IMR-90 (cell line): ENCODE measurements at regions not wholly inside any gene's neighbourhood (a gene's known extent, or its start where the extent isn't known, plus 50 kb on each side); places are given as distances from the start of the nearest gene placed in this dataset.

ENCODE experiments used
- ATAC-seq: fragments of 200-7000 bp; cut with Tn5 transposase; 2 replicates; pipeline ENCODE4 v1.9.1; 2020; ENCODE audit warnings: low read depth, mild to moderate bottlenecking, moderate library complexity
- BruUV-seq: library from RNA; stranded (reverse); fragments of 400-500 nt; replicated peaks from 2 replicates; lab custom pipeline; 2021; lab: Mats Ljungman, UMichigan
- CTCF ChIA-PET: fragments of 300-600 bp; formaldehyde crosslinking; extraction: SDS; loops from one replicate; lab custom pipeline; 2021; ENCODE audit warnings: antibody characterized with exemption; lab: Yijun Ruan, JAX
- POLR2A ChIA-PET: fragments of 300-600 bp; sonication (Branson Sonifier 250); formaldehyde crosslinking; loops from one replicate; lab custom pipeline; 2022; ENCODE audit warnings: antibody characterized with exemption; ENCODE audit not compliant: unreplicated experiment; lab: Charles Lee
- DNase-seq: peaks from one replicate; pipeline ENCODE4 v3.0.0; 2013
- H2AFZ ChIP-seq: replicated peaks from 2 replicates; pipeline ENCODE3; 2013; ENCODE audit warnings: low read length, mild to moderate bottlenecking; ENCODE audit not compliant: poor library complexity
- H2AK5ac ChIP-seq: 2 replicates; pipeline ENCODE4 v1.6.1; 2013; ENCODE audit warnings: low read depth, low read length, inconsistent platforms
- H2AK9ac ChIP-seq: replicated peaks from 2 replicates; pipeline ENCODE3; 2013; ENCODE audit warnings: mild to moderate bottlenecking, low read depth, low read length, moderate library complexity; ENCODE audit not compliant: poor library complexity
- H2BK120ac ChIP-seq: 2 replicates; pipeline ENCODE4 v1.6.1; 2013; ENCODE audit warnings: low read depth, low read length, inconsistent platforms
- H2BK15ac ChIP-seq: 3 replicates; pipeline ENCODE4 v1.6.1; 2013; ENCODE audit warnings: low read depth, low read length, inconsistent platforms
- H2BK20ac ChIP-seq: 2 replicates; pipeline ENCODE4 v1.6.1; 2013; ENCODE audit warnings: low read depth, mild to moderate bottlenecking, inconsistent platforms, low read length, moderate library complexity
- H2BK5ac ChIP-seq: 2 replicates; pipeline ENCODE4 v1.6.1; 2013; ENCODE audit warnings: mild to moderate bottlenecking, low read depth, low read length, inconsistent platforms; ENCODE audit not compliant: poor library complexity, severe bottlenecking
- H3K14ac ChIP-seq: replicated peaks from 2 replicates; pipeline ENCODE4 v1.6.1; 2013; ENCODE audit warnings: low read depth, low read length, inconsistent platforms
- H3K18ac ChIP-seq: 2 replicates; pipeline ENCODE4 v1.6.1; 2013; ENCODE audit warnings: low read depth, low read length, control low read depth
- H3K23ac ChIP-seq: 2 replicates; pipeline ENCODE4 v1.6.1; 2013; ENCODE audit warnings: low read depth, low read length, inconsistent platforms
- H3K27ac ChIP-seq: 2 replicates; pipeline ENCODE4 v1.5.1; 2013; ENCODE audit warnings: mild to moderate bottlenecking, control low read depth, low read length; ENCODE audit not compliant: insufficient read depth
- H3K27me3 ChIP-seq: 2 replicates; pipeline ENCODE4 v1.6.1; 2013; ENCODE audit warnings: low read length; ENCODE audit not compliant: control insufficient read depth, insufficient read depth
- H3K36me3 ChIP-seq: 2 replicates; pipeline ENCODE4 v1.6.1; 2013; ENCODE audit warnings: low read length, mixed read lengths; ENCODE audit not compliant: control insufficient read depth, insufficient read depth
- H3K4ac ChIP-seq: 2 replicates; pipeline ENCODE4 v1.6.1; 2013; ENCODE audit warnings: low read depth, low read length, inconsistent platforms
- H3K4me1 ChIP-seq: 2 replicates; pipeline ENCODE4 v1.6.1; 2013; ENCODE audit warnings: low read length, mixed read lengths; ENCODE audit not compliant: control insufficient read depth, insufficient read depth
- H3K4me2 ChIP-seq: 2 replicates; pipeline ENCODE4 v1.6.1; 2013; ENCODE audit warnings: low read depth, mild to moderate bottlenecking, control low read depth, low read length, moderate library complexity
- H3K4me3 ChIP-seq: 2 replicates; pipeline ENCODE4 v1.5.1; 2013; ENCODE audit warnings: low read depth, mild to moderate bottlenecking, control low read depth, low read length, moderate library complexity; ENCODE audit not compliant: insufficient read depth
- H3K56ac ChIP-seq: 2 replicates; pipeline ENCODE4 v1.6.1; 2013; ENCODE audit warnings: low read length, inconsistent platforms; ENCODE audit not compliant: insufficient read depth; ENCODE audit errors: extremely low read depth
- H3K79me1 ChIP-seq, 2 experiments: 2 replicates each; pipeline ENCODE4 v1.6.1; 2013; ENCODE audit warnings: low read length in 2 of 2, inconsistent platforms in 1 of 2, low read depth in 1 of 2
- H3K9ac ChIP-seq: 2 replicates; pipeline ENCODE4 v1.6.1; 2013; ENCODE audit warnings: low read depth, low read length, control low read depth
- H3K9me1 ChIP-seq: 2 replicates; pipeline ENCODE4 v1.6.1; 2013; ENCODE audit warnings: low read length, inconsistent platforms; ENCODE audit not compliant: insufficient read depth
- H3K9me3 ChIP-seq: 2 replicates; pipeline ENCODE4 v1.6.1; 2013; ENCODE audit warnings: low read length; ENCODE audit not compliant: control insufficient read depth, insufficient read depth
- H4K20me1 ChIP-seq: 2 replicates; pipeline ENCODE4 v1.6.1; 2013; ENCODE audit warnings: low read length, inconsistent platforms; ENCODE audit not compliant: insufficient read depth
- H4K5ac ChIP-seq: 2 replicates; pipeline ENCODE4 v1.6.1; 2013; ENCODE audit warnings: mild to moderate bottlenecking, low read depth, low read length, control low read depth
- H4K8ac ChIP-seq, 2 experiments: 2 replicates each; pipeline ENCODE4 v1.6.1; 2013; ENCODE audit warnings: low read depth in 2 of 2, low read length in 2 of 2, control low read depth in 1 of 2, inconsistent platforms in 1 of 2
- H4K91ac ChIP-seq: 2 replicates; pipeline ENCODE4 v1.6.1; 2013; ENCODE audit warnings: low read depth, low read length, inconsistent platforms; ENCODE audit not compliant: insufficient read depth
- MAFK ChIP-seq: IDR thresholded peaks from 2 replicates; pipeline ENCODE4 v1.6.1; 2012; ENCODE audit warnings: low read depth, low read length, improper control_type of control experiment
- dilution Hi-C: fragments of 300-500 bp; cut with HindIII; formaldehyde crosslinking; loops from one replicate; pipeline ENCODE4 v1.14.3; 2018; ENCODE audit warnings: low sequenced_read_pairs; ENCODE audit not compliant: unreplicated experiment
- in situ Hi-C: fragments of 300-500 bp; cut with MboI; formaldehyde crosslinking; loops from 3 replicates; pipeline ENCODE4 v1.14.3; 2019; ENCODE audit warnings: low sequenced_read_pairs, inconsistent platforms, mixed read lengths
- intact Hi-C: fragments of 100-400 bp; cut with micrococcal nuclease; formaldehyde crosslinking; loops from 2 replicates; pipeline ENCODE4 v1.10.0; 2022

DNA sequence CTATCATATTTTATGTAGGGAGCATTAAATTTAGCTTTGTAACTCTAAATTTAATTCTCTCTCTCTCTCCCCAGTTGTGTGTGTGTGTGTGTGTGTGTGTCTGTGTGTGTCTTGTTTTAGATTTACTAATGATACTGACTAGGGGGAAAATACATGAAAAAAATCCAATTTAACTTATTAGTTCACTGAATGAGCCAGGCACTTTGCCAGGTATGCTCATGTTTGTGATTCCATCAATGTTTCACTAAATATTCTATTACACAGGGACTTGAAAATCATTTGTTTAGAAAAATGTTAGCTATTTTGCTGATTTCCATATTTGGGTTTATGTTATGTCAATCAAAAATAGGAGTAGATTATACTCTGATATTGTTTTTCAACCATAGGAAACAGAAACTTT, 203.7 kb upstream of the ZNF804A start:
- no peak for TF ChIP-seq MAFK
- POLR2A ChIA-PET, result no interaction called here
- DNase-seq, result no peak

More for the DNA sequence above, 203.7 kb upstream of the ZNF804A start:
- Histone ChIP-seq H3K36me3 (no peaks in the 10 kb centered on the region), H2BK15ac (no peak overlapping the region), H4K5ac (no peak overlapping the region), H2AK5ac (no peak overlapping the region), H4K20me1 (no peaks in the 10 kb centered on the region), H3K27ac (no peak overlapping the region), H4K91ac (no peak overlapping the region), H3K18ac (no peak overlapping the region), H3K4me2 (no peak overlapping the region), H3K4ac (no peak overlapping the region), H4K8ac (no peak overlapping the region), H2AFZ (no peak overlapping the region), H2BK120ac (no peak overlapping the region), H3K4me1 (no peaks in the 10 kb centered on the region), H2AK9ac (no peak overlapping the region), H3K9me3 (0 out of 2 replicates have a peak, but pooled peaks cover 2% of the 10 kb centered on the region), H3K56ac (no peak overlapping the region), H3K4me3 (no peak overlapping the region), H2BK20ac (no peak overlapping the region), H3K79me1 (no peaks in the 10 kb centered on the region), H3K9me1 (no peaks in the 10 kb centered on the region), H3K27me3 (no peaks in the 10 kb centered on the region), H2BK5ac (no peak overlapping the region), H3K9ac (no peak overlapping the region), H3K14ac (no peak overlapping the region), H3K23ac (no peak overlapping the region)
- dilution Hi-C loops, result no loop called here
- in situ Hi-C loops, result no loop called here
- intact Hi-C loops, result no loop called here
- CTCF ChIA-PET, result no interaction called here
- ATAC-seq, result no peak
- no TSS peak for BruUV-seq
